ENCODE measurements at regions not wholly inside any gene's neighbourhood (a gene's known extent, or its start where the extent isn't known, plus 50 kb on each side); places are given as distances from the start of the nearest gene placed in this dataset.

GRCh38 chr9:6090277-6091210, 75.1 kb upstream of the RANBP6 start:
- no peak overlapping the region for H3K4me3 ChIP-seq (replicated peaks; ENCODE audit: low read depth, low read length)
- no peak for DNase-seq (ENCODE audit: extremely low read depth, low read depth)
- no peak for TF ChIP-seq CTCF (IDR thresholded peaks at IDR 0.05; ENCODE audit: low read depth, low read length, missing control alignments)

GRCh38 chr9:6089300-6089699, 73.9 kb upstream of the RANBP6 start:
- DNase-seq (ENCODE audit: extremely low read depth, low read depth), result no peak
- no peak for TF ChIP-seq CTCF (IDR thresholded peaks at IDR 0.05; ENCODE audit: low read depth, low read length, missing control alignments)

GRCh38 chr9:6086006-6086655, 70.7 kb upstream of the RANBP6 start:
- no peak overlapping the region for H3K4me3 ChIP-seq (replicated peaks; ENCODE audit: low read depth, low read length)
- DNase-seq (ENCODE audit: extremely low read depth, low read depth), result no peak
- TF ChIP-seq CTCF (IDR thresholded peaks at IDR 0.05; ENCODE audit: low read depth, low read length, missing control alignments), result no peak

More at GRCh38 chr9:6089300-6089699, 73.9 kb upstream of the RANBP6 start:
- H3K4me3 ChIP-seq (replicated peaks; ENCODE audit: low read depth, low read length), result no peak overlapping the region

- peak; percentile 75 for DNase-seq (ENCODE audit: extremely low read depth, low read depth)
- H3K4me3 ChIP-seq (replicated peaks; ENCODE audit: low read depth, low read length), result peak overlapping the region; percentile 32
- TF ChIP-seq CTCF (IDR thresholded peaks at IDR 0.05; ENCODE audit: low read depth, low read length, missing control alignments), result no peak
Observed at GRCh38 chr9:6080154-6080716, 64.8 kb upstream of the RANBP6 start.

GRCh38 chr9:6079386-6079785, 64.0 kb upstream of the RANBP6 start:
- H3K4me3 ChIP-seq (replicated peaks; ENCODE audit: low read depth, low read length), result peak overlapping the region; percentile 32
- DNase-seq (ENCODE audit: extremely low read depth, low read depth), result no peak
- TF ChIP-seq CTCF (IDR thresholded peaks at IDR 0.05; ENCODE audit: low read depth, low read length, missing control alignments), result no peak

- TF ChIP-seq CTCF (IDR thresholded peaks at IDR 0.05; ENCODE audit: low read depth, low read length, missing control alignments), result no peak
- no peak overlapping the region for H3K4me3 ChIP-seq (replicated peaks; ENCODE audit: low read depth, low read length)
- no peak for DNase-seq (ENCODE audit: extremely low read depth, low read depth)
Observed at GRCh38 chr9:6078382-6079105, 63.1 kb upstream of the RANBP6 start.

All from HFF-Myc (cell line).